CD4-positive, alpha-beta T cell treated with Interleukin-2 at 100 ng/mL for 4 hours (primary cell): ENCODE measurements at regions not wholly inside any gene's neighbourhood (a gene's known extent, or its start where the extent isn't known, plus 50 kb on each side); places are given as distances from the start of the nearest gene placed in this dataset.
"Not testable (repeated sequence)": the region's sequence is repeated elsewhere in the genome, so short reads cannot be mapped to it uniquely, and the experiment has no call there.

Source experiments
- DNase-seq: peaks from one replicate; pipeline ENCODE4 v3.0.0-alpha.2; 2020; ENCODE audit warnings: low spot score

- no peak for DNase-seq
Measured at GRCh38 chr6:71603021-71603420, 283.3 kb upstream of the RIMS1 start.

GRCh38 chr6:71608646-71609045 is 277.7 kb upstream of the RIMS1 start:
- no peak for DNase-seq

- DNase-seq = no peak
Measured at GRCh38 chr6:71619836-71620235, 266.5 kb upstream of the RIMS1 start.

- DNase-seq = no peak
Measured at GRCh38 chr6:71621918-71622519, 264.3 kb upstream of the RIMS1 start.

DNA sequence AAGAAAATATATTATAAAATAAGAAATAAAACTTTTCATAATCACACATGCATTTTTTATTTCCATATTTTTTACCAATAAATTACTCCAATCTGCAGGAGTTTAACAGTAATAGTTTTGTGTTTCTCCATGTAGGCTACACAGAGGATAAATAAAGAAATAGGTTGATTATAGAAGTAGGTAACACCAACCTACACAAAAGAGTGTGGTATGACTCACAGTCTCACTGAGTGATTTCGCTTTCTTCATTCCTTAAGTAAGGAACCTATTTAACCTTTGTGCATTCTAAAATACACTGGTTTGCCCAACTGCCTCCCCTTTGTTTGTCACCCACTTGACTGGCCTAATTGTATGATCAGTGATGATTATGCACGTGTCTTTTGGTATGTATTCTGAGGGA is 244.2 kb upstream of the RIMS1 start:
- DNase-seq = no peak

DNA sequence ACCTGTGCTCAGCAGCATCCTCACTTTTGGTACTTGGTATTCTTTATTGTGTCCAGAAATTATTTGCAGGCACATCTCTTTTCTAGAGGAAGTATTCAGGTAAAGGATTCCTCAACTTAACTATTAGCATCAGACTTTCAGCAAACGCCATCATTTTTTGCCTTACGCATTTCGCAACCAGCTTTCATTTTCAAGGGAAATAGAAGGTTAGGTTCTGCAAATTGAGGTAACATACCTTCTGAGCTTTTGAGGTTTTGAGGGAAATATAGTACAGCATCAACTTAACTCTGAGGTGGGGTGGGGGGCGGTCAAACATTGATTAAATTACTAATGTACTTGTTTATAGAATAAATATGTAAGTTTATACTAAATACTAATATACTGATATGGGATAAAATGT is 243.6 kb upstream of the RIMS1 start:
- DNase-seq = no peak

DNA sequence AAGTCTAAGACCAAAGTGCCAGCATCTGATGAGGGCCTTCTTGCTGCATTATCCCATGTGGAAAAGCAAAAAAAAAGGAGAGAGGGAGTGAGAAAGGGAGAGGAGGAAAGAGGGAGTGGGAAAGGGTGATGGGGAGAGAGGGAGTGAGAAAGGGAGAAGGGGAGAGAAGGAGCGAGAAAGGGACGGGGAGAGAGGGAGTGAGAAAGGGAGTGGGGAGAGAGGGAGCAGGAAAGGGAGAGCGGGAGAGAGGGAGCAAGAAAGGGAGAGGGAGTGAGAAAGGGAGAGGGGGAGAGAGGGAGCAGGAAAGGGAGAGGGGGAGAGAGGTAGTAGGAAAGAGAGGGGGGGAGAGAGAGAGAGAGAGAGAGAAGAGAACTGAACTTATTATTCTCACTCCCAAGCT is 241.1 kb upstream of the RIMS1 start:
- no peak for DNase-seq

DNA sequence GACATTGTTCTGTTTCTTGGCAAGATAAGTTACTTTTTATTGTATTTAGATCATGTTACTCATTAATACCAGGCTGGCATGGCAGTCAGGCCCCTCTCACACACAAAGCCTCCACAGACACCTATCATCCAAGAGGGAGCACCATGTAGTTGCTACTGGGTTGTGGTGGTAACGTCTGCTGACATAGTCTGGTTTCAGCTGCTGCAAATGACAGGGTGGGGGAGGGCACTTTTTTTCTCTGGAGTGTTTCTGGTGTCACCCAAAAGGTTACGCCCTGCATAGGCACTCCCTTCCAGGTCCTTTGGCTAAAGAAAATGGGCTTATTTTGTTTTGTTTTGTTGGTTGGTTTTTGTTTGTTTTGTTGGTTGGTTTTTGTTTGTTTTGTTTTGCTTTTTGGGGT is 236.4 kb upstream of the RIMS1 start:
- no peak for DNase-seq

- DNase-seq = no peak
Measured at GRCh38 chr6:71651636-71652035, 234.7 kb upstream of the RIMS1 start.

- DNase-seq = no peak
Measured at GRCh38 chr6:71656121-71656520, 230.2 kb upstream of the RIMS1 start.

- DNase-seq = no peak
Measured at GRCh38 chr6:71665931-71666330, 220.4 kb upstream of the RIMS1 start.

DNA sequence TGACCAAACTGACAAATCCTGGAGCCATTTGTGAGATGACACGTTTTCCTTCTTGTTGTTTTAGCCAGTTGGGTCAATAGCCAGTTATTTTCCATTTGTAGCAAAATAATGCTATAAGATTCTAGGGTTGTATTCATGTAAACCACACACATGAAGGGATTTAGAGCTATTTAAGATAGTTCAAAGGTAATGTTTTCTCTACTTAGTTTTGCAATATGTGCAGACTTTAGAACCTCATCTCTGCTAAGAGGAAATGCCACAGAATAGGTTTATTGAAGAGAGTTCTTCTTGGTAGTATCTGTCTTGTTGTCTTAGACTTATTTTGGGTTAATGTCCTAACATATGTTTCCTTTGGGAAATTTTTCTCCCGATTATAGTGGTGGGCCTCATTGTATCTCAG is 213.5 kb upstream of the RIMS1 start:
- no peak for DNase-seq

GRCh38 chr6:71675386-71675785 is 211.0 kb upstream of the RIMS1 start:
- DNase-seq = no peak

DNA sequence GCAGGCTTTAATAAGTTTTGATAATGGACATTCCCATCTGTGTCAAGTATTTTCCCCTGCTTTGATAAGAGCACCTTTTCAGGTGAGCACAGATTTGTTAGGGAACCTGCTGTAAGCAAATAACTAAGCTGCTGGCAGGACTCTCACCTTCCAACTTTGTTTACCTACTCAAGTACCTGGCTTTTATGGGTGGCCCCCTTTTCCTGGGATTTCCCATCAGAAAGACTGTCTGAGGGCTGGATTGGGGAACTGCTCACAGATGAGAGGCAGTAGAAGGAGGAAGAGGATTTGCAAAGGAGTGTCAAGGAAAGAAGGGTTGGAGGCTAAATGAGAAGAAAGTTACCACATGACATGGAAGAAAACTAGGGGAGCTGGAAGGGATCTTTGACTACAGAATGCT is 210.1 kb upstream of the RIMS1 start:
- DNase-seq = no peak

GRCh38 chr6:71678091-71678490 is 208.3 kb upstream of the RIMS1 start:
- no peak for DNase-seq

DNA sequence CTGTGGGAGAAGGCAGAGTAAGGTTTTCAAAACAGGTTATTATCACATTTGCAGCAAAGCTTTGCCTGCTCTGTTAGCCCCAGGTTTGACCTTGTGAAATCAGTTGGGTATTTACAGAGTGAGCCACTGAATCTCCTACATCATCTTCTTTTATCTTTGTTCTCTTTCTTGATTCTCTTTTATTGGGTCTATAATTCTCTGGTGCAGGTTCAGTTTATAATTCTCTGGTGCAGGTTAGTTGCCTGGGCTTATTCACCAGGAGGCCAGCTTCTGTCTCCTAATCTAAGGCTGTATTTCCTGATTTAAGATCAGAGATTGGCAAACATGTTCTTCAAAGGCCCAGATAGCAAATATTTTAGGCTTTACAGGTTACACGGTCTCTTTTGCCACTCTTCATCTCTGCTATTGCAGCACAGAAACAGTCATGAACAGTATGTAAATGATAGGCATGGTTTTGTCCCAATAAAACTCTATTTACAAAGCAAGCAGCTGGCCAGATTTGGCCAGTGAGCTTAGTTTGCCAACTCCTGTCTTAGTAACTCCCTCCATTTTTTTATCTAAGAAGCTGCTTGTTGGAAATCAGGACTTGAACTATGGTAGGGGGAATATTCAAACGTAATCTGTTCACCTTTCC is 205.0 kb upstream of the RIMS1 start:
- no peak for DNase-seq

GRCh38 chr6:71686021-71686677 is 200.2 kb upstream of the RIMS1 start:
- not testable (repeated sequence) for DNase-seq

GRCh38 chr6:71698702-71699101 is 187.6 kb upstream of the RIMS1 start:
- no peak for DNase-seq

GRCh38 chr6:71706523-71706922 is 179.8 kb upstream of the RIMS1 start:
- no peak for DNase-seq

DNA sequence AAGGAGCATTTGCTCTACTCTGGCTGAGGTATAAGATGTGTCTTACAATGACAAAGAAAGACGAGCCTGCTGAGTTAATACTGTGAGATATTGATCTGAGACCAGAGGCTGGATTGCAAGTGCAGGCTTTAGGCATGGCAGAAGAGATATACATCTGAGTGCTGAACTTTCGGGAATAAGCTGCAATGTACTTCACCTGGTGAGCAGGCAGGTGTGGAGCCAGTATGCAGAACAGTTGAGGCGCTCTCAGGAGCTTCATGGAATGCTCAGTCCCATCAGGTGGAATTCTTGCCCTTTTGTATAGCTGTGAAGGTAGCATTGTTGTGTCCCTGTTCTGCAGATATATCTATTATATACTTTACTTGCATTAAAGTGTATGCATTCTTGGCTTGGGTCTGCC is 179.3 kb upstream of the RIMS1 start:
- DNase-seq = no peak

DNA sequence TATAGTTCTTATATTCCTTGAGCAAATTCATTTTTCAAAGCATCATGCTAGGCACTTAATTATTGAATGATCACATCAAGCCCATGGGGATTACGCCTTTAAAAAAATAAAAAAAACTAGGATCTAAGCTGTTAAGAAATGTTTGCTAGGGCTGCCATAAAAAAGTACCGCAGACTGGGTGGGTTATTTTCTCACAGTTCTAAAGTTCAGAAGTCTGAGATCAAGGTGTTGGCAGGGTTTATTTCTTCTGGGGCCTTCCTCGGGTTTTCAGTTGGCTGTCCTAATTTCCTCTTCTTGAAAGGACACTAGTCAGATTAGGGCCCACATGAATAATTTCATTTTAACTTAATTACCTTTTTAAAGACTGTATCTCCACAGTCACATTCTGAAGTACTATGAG is 165.6 kb upstream of the RIMS1 start:
- no peak for DNase-seq

DNA sequence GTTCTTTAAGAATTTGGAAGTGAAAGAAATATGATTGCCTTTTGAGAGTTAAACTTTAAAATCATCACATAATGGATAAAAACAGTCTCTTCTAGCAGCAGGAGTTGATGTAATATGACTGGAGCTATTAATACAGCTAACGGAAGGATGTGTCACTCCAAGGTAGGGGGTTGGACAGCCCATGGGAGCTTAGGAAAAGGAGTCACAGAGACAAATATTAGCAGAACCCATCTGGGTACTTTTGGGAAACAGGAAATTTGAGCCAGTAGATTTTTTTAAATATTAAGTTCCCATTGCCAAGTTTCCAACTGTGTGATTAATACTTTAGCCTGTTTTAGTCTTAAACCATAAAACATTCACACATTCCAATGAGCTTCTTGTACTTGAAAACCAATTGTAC is 164.7 kb upstream of the RIMS1 start:
- no peak for DNase-seq

GRCh38 chr6:71722736-71723135 is 163.6 kb upstream of the RIMS1 start:
- no peak for DNase-seq
